H9 (cell line): ENCODE measurements at regions not wholly inside any gene's neighbourhood (a gene's known extent, or its start where the extent isn't known, plus 50 kb on each side); places are given as distances from the start of the nearest gene placed in this dataset.

Experiments
- DNase-seq: peaks from one replicate; pipeline ENCODE4 v3.0.0-alpha.2; 2017
- H2AFZ ChIP-seq: one replicate; pipeline ENCODE4 v1.6.1; 2013; ENCODE audit warnings: mild to moderate bottlenecking, low read length, control low read depth, moderate library complexity
- H2AK5ac ChIP-seq: 2 replicates; pipeline ENCODE4 v1.6.1; 2013; ENCODE audit warnings: low read length, control low read depth, mixed read lengths; ENCODE audit not compliant: insufficient read length
- H2BK120ac ChIP-seq: one replicate; pipeline ENCODE4 v1.6.1; 2013; ENCODE audit warnings: low read depth, mild to moderate bottlenecking, low read length, control low read depth, inconsistent platforms; ENCODE audit not compliant: poor library complexity, severe bottlenecking
- H2BK12ac ChIP-seq: 2 replicates; pipeline ENCODE4 v1.6.1; 2013; ENCODE audit warnings: low read length, control low read depth, mixed read lengths, low read depth; ENCODE audit not compliant: insufficient read length
- H2BK15ac ChIP-seq: 2 replicates; pipeline ENCODE4 v1.6.1; 2013; ENCODE audit warnings: low read depth, low read length, control low read depth
- H2BK20ac ChIP-seq: one replicate; pipeline ENCODE4 v1.6.1; 2013; ENCODE audit warnings: low read depth, mild to moderate bottlenecking, low read length, control low read depth, inconsistent platforms; ENCODE audit not compliant: poor library complexity, severe bottlenecking
- H2BK5ac ChIP-seq: 2 replicates; pipeline ENCODE4 v1.6.1; 2013; ENCODE audit warnings: low read length, control low read depth, mixed read lengths; ENCODE audit not compliant: insufficient read length
- H3K14ac ChIP-seq: 2 replicates; pipeline ENCODE4 v1.6.1; 2013; ENCODE audit warnings: low read length, control low read depth; ENCODE audit not compliant: insufficient read depth
- H3K18ac ChIP-seq: 2 replicates; pipeline ENCODE4 v1.6.1; 2013; ENCODE audit warnings: low read depth, mild to moderate bottlenecking, mixed read lengths, low read length, control low read depth; ENCODE audit not compliant: insufficient read length
- H3K23ac ChIP-seq: 2 replicates; pipeline ENCODE4 v1.6.1; 2013; ENCODE audit warnings: low read length, control low read depth, mixed read lengths, low read depth; ENCODE audit not compliant: insufficient read length
- H3K23me2 ChIP-seq: 2 replicates; pipeline ENCODE4 v1.6.1; 2013; ENCODE audit warnings: low read depth, mild to moderate bottlenecking, mixed read lengths, low read length, control low read depth; ENCODE audit not compliant: insufficient read length, poor library complexity, severe bottlenecking
- H3K27ac ChIP-seq: 2 replicates; pipeline ENCODE4 v1.5.1; 2013; ENCODE audit warnings: low read length, control low read depth, mixed read lengths, low read depth; ENCODE audit not compliant: insufficient read length
- H3K27me3 ChIP-seq: 2 replicates; pipeline ENCODE4 v1.6.1; 2013; ENCODE audit warnings: low read length, control low read depth, inconsistent platforms; ENCODE audit not compliant: insufficient read depth
- H3K4ac ChIP-seq: 2 replicates; pipeline ENCODE4 v1.6.1; 2013; ENCODE audit warnings: low read depth, mild to moderate bottlenecking, control low read depth, inconsistent platforms, low read length, moderate library complexity
- H3K4me1 ChIP-seq: 2 replicates; pipeline ENCODE4 v1.6.1; 2013; ENCODE audit warnings: low read length, control low read depth, inconsistent platforms; ENCODE audit not compliant: insufficient read depth
- H3K4me2 ChIP-seq: 2 replicates; pipeline ENCODE4 v1.6.1; 2013; ENCODE audit warnings: low read length, control low read depth, mixed read lengths; ENCODE audit not compliant: insufficient read length, insufficient read depth
- H3K56ac ChIP-seq: 2 replicates; pipeline ENCODE4 v1.6.1; 2013; ENCODE audit warnings: low read depth, mild to moderate bottlenecking, mixed read lengths, low read length, control low read depth; ENCODE audit not compliant: insufficient read length
- H3K79me1 ChIP-seq: 2 replicates; pipeline ENCODE4 v1.6.1; 2013; ENCODE audit warnings: low read depth, mild to moderate bottlenecking, moderate library complexity, low read length, control low read depth, inconsistent platforms; ENCODE audit not compliant: insufficient read depth, poor library complexity, severe bottlenecking
- H3K79me2 ChIP-seq: 2 replicates; pipeline ENCODE4 v1.6.1; 2013; ENCODE audit warnings: low read length, control low read depth, inconsistent platforms; ENCODE audit not compliant: insufficient read depth
- H3K9ac ChIP-seq: 2 replicates; pipeline ENCODE4 v1.6.1; 2013; ENCODE audit warnings: low read length, control low read depth, mixed read lengths; ENCODE audit not compliant: insufficient read length; ENCODE audit errors: extremely low read depth
- H3K9me3 ChIP-seq: one replicate; pipeline ENCODE4 v1.6.1; 2013; ENCODE audit warnings: low read depth, low read length, inconsistent platforms; ENCODE audit not compliant: control insufficient read depth
- H3T11ph ChIP-seq: one replicate; pipeline ENCODE4 v1.6.1; 2013; ENCODE audit warnings: mild to moderate bottlenecking, low read length, control low read depth, inconsistent platforms
- H4K20me1 ChIP-seq: one replicate; pipeline ENCODE4 v1.6.1; 2013; ENCODE audit not compliant: control insufficient read depth, insufficient read length, insufficient read depth
- H4K5ac ChIP-seq: 2 replicates; pipeline ENCODE4 v1.6.1; 2013; ENCODE audit warnings: low read depth, mild to moderate bottlenecking, mixed read lengths, low read length, control low read depth; ENCODE audit not compliant: insufficient read length
- H4K8ac ChIP-seq: replicated peaks from 2 replicates; pipeline ENCODE4 v1.6.1; 2013; ENCODE audit warnings: low read length, control low read depth, mixed read lengths, low read depth; ENCODE audit not compliant: insufficient read length
- H4K91ac ChIP-seq: 2 replicates; pipeline ENCODE4 v1.6.1; 2013; ENCODE audit warnings: low read depth, mild to moderate bottlenecking, moderate library complexity, mixed read lengths, low read length, control low read depth; ENCODE audit not compliant: insufficient read length
- H3K27ac Mint-ChIP-seq, 3 experiments: 2 replicates in 2 of 3; 3 replicates in 1 of 3; pipeline ENCODE4 v1.8.0; 2020 to 2021; ENCODE audit warnings: mixed read lengths in 3 of 3, mild to moderate bottlenecking in 1 of 3, moderate library complexity in 1 of 3
- H3K27me3 Mint-ChIP-seq: 2 replicates; pipeline ENCODE4 v1.8.0; 2021; ENCODE audit warnings: low read depth, mild to moderate bottlenecking, moderate library complexity, mixed read lengths
- H3K36me3 Mint-ChIP-seq, 3 experiments: 2 replicates in 2 of 3; 3 replicates in 1 of 3; pipeline ENCODE4 v1.8.0; 2020 to 2021; ENCODE audit warnings: low read depth in 3 of 3, mixed read lengths in 3 of 3; ENCODE audit not compliant: insufficient read depth in 1 of 3
- H3K4me1 Mint-ChIP-seq, 2 experiments: 2 replicates each; pipeline ENCODE4 v1.8.0; 2020; ENCODE audit warnings: mixed read lengths in 2 of 2
- H3K4me3 Mint-ChIP-seq, 2 experiments: 2 replicates in 1 of 2; 3 replicates in 1 of 2; pipeline ENCODE4 v1.8.0; 2020 to 2021; ENCODE audit warnings: mild to moderate bottlenecking in 2 of 2, mixed read lengths in 2 of 2, moderate library complexity in 1 of 2
- H3K9me3 Mint-ChIP-seq, 2 experiments: 2 replicates in 1 of 2; 3 replicates in 1 of 2; pipeline ENCODE4 v1.8.0; 2020; ENCODE audit warnings: mild to moderate bottlenecking in 2 of 2, mixed read lengths in 2 of 2, moderate library complexity in 1 of 2
- TF ChIP-seq, protein P1 (sequence below): fragments of 200-600 bp; sonication (generic); conservative IDR thresholded peaks from 3 replicates; pipeline ENCODE4 v1.8.0; 2021; ENCODE audit warnings: antibody characterized with exemption, mild to moderate bottlenecking

DNA sequence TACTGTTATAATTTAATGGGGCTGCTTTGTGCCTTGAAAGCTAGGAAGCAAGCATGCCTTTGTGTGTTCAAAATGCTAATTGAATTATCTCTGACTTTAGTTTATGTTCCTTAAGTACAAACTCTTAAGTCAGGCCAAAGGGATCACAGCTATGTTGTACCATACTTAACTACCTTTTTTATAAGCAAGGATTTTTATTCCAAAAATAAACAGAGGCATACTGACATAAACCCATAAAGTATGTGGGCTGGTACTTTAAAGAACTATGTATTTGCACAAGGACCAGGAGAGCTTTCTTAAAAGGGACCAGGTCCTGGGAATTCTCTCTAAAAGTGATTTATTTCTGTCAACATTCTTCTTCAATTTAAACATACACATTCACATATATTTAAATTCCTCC is 57.8 kb upstream of the HCCS start:
- Mint-ChIP-seq H3K36me3 (peaks cover 0 to 4% (median 0%) of the 10 kb centered on the region in 3 experiments; a peak in 1 of 7 replicates), H3K4me3 (no peak overlapping the region), H3K27ac (no peak overlapping the region), H3K4me1 (no peaks in the 10 kb centered on the region), H3K27me3 (no peaks in the 10 kb centered on the region), H3K9me3 (peaks cover 56 to 66% of the 10 kb centered on the region in 2 experiments)
- Histone ChIP-seq H4K5ac (no peak overlapping the region), H3K4ac (no peak overlapping the region), H3K9me3 (no peaks in the 10 kb centered on the region), H3K9ac (no peak overlapping the region), H3K4me1 (no peaks in the 10 kb centered on the region), H3T11ph (no peak overlapping the region), H2BK15ac (no peak overlapping the region), H2BK12ac (no peak overlapping the region), H3K27ac (no peak overlapping the region), H4K20me1 (no peaks in the 10 kb centered on the region), H3K79me2 (no peaks in the 10 kb centered on the region), H2AFZ (no peak overlapping the region), H2BK5ac (no peak overlapping the region), H2BK120ac (no peak overlapping the region), H3K4me2 (no peak overlapping the region), H3K18ac (no peak overlapping the region), H3K14ac (no peak overlapping the region), H4K91ac (no peak overlapping the region), H3K56ac (no peak overlapping the region), H3K23ac (no peak overlapping the region), H3K23me2 (no peaks in the 10 kb centered on the region), H2AK5ac (no peak overlapping the region), H4K8ac (no peak overlapping the region), H2BK20ac (no peak overlapping the region), H3K79me1 (no peaks in the 10 kb centered on the region), H3K27me3 (no peaks in the 10 kb centered on the region)
- DNase-seq: no peak
- TF ChIP-seq, protein P1, sequence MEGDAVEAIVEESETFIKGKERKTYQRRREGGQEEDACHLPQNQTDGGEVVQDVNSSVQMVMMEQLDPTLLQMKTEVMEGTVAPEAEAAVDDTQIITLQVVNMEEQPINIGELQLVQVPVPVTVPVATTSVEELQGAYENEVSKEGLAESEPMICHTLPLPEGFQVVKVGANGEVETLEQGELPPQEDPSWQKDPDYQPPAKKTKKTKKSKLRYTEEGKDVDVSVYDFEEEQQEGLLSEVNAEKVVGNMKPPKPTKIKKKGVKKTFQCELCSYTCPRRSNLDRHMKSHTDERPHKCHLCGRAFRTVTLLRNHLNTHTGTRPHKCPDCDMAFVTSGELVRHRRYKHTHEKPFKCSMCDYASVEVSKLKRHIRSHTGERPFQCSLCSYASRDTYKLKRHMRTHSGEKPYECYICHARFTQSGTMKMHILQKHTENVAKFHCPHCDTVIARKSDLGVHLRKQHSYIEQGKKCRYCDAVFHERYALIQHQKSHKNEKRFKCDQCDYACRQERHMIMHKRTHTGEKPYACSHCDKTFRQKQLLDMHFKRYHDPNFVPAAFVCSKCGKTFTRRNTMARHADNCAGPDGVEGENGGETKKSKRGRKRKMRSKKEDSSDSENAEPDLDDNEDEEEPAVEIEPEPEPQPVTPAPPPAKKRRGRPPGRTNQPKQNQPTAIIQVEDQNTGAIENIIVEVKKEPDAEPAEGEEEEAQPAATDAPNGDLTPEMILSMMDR: no peak
